B cell (primary cell): ENCODE measurements at regions not wholly inside any gene's neighbourhood (a gene's known extent, or its start where the extent isn't known, plus 50 kb on each side); places are given as distances from the start of the nearest gene placed in this dataset.

Experiments
- EZH2 ChIP-seq: IDR thresholded peaks from 2 replicates; pipeline ENCODE4 v1.6.1; 2012; ENCODE audit warnings: borderline replicate concordance, low read depth, mild to moderate bottlenecking, moderate library complexity, low read length; ENCODE audit not compliant: insufficient read depth, poor library complexity, severe bottlenecking
- TF ChIP-seq, protein P1 (sequence below): fragments of 200-600 bp; IDR thresholded peaks from one replicate; pipeline ENCODE4 v1.8.0; 2022; ENCODE audit warnings: antibody characterized with exemption, mild to moderate bottlenecking

DNA sequence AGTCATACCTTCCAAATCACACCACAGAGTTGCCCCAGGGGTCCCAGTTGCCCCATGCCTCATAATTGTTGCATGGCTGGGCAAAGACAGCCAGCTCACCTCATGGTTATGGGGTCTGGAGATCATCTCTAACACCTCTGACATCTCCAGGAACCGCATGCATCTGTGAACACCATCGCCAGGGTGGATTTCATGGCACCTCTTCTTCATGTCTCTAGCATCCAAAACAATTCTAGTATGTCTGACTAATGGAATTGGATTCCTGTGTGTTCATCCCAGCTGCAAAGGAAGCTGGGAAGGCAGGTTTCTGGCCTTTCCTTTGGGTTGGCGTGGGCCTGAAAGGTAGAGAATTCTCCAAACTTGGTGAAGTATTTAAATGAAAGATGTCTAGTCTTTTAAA is 122.3 kb upstream of the ABCA1 start:
- TF ChIP-seq, protein P1, sequence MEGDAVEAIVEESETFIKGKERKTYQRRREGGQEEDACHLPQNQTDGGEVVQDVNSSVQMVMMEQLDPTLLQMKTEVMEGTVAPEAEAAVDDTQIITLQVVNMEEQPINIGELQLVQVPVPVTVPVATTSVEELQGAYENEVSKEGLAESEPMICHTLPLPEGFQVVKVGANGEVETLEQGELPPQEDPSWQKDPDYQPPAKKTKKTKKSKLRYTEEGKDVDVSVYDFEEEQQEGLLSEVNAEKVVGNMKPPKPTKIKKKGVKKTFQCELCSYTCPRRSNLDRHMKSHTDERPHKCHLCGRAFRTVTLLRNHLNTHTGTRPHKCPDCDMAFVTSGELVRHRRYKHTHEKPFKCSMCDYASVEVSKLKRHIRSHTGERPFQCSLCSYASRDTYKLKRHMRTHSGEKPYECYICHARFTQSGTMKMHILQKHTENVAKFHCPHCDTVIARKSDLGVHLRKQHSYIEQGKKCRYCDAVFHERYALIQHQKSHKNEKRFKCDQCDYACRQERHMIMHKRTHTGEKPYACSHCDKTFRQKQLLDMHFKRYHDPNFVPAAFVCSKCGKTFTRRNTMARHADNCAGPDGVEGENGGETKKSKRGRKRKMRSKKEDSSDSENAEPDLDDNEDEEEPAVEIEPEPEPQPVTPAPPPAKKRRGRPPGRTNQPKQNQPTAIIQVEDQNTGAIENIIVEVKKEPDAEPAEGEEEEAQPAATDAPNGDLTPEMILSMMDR, result no peak
- TF ChIP-seq EZH2, result no peak
